Coronary artery (tissue), 2 donors: ENCODE measurements at regions not wholly inside any gene's neighbourhood (a gene's known extent, or its start where the extent isn't known, plus 50 kb on each side); places are given as distances from the start of the nearest gene placed in this dataset.

Source experiments
- DNase-seq: peaks from one replicate; pipeline ENCODE4 v3.0.0-alpha.2; 2017; ENCODE audit warnings: low spot score
- H3K27ac ChIP-seq, 2 donors: fragments of 200-600 bp; sonication (generic); one replicate each; pipeline ENCODE4 v1.5.1; 2016 to 2019
- H3K4me3 ChIP-seq: fragments of 200-600 bp; sonication (generic); 2 replicates; pipeline ENCODE4 v1.5.1; 2016; ENCODE audit warnings: mild to moderate bottlenecking, moderate library complexity
- TF ChIP-seq, protein P1 (sequence below): fragments of 200-600 bp; sonication (generic); IDR thresholded peaks from one replicate; pipeline ENCODE4 v1.5.1; 2019; ENCODE audit warnings: antibody characterized with exemption

DNA sequence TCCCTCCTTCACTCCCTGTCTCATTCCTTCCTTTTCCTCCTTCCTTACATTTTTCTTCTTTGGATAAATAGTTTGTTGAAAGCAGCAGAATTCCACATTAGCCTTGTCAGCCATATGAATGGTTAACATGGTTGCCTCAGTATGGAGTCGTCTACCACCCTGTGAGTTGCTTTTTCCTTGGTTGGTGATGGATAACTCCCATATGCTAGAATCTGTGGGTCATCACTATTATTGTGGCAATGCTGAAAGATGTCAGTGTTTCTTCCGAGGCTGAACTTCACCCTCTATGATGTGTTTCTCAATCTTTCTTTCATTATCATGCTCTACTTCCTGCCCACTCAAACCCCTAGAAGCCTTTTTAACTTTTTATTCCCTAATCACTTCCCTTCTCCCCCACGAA is 481.8 kb upstream of the KCNMB2 start:
- TF ChIP-seq, protein P1, sequence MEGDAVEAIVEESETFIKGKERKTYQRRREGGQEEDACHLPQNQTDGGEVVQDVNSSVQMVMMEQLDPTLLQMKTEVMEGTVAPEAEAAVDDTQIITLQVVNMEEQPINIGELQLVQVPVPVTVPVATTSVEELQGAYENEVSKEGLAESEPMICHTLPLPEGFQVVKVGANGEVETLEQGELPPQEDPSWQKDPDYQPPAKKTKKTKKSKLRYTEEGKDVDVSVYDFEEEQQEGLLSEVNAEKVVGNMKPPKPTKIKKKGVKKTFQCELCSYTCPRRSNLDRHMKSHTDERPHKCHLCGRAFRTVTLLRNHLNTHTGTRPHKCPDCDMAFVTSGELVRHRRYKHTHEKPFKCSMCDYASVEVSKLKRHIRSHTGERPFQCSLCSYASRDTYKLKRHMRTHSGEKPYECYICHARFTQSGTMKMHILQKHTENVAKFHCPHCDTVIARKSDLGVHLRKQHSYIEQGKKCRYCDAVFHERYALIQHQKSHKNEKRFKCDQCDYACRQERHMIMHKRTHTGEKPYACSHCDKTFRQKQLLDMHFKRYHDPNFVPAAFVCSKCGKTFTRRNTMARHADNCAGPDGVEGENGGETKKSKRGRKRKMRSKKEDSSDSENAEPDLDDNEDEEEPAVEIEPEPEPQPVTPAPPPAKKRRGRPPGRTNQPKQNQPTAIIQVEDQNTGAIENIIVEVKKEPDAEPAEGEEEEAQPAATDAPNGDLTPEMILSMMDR = no peak
- H3K4me3 ChIP-seq = no peak overlapping the region
- H3K27ac ChIP-seq = no peak overlapping the region

DNA sequence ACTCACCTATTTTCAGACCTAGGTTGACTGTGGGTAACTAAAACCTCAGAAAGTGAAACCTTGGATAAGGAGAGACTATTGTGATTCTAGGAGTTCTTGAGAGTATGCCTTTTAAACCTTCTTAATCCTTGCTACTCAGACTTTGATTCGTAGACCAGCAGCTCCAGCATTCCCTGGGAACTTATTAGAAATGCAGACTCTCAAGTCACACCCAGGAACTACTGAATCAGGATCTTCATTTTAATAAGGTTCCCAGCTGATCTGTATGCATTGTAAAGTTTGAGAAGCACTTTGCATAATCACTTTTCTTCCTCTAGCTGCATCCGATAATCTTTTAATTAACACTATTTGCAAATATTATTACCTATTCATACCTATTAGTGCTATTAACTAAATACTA is 480.3 kb upstream of the KCNMB2 start:
- no peak overlapping the region for H3K4me3 ChIP-seq
- TF ChIP-seq, protein P1 = no peak
- H3K27ac ChIP-seq = no peak overlapping the region
- DNase-seq = no peak

More for the DNA sequence above, 481.8 kb upstream of the KCNMB2 start:
- no peak for DNase-seq

DNA sequence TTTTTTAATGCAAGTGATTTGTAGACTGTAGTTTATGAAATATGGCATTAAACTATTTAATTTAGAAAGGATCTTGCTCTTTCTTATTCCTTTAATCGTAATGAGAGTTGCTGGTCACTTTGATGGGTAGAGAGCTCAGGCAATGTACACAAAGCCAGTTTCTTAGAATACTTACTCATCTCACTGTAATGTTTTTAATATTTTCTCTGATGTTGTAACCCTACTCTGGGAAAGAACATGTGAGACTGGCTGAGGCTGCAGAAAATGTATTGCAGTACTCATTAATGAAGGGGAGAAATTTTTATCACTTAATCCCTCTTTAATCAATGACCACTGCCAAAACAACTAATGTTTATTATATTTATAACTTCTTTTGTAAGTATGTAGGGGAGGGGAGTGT is 479.4 kb upstream of the KCNMB2 start:
- TF ChIP-seq, protein P1 = no peak
- H3K27ac ChIP-seq = no peak overlapping the region
- no peak overlapping the region for H3K4me3 ChIP-seq
- no peak for DNase-seq

DNA sequence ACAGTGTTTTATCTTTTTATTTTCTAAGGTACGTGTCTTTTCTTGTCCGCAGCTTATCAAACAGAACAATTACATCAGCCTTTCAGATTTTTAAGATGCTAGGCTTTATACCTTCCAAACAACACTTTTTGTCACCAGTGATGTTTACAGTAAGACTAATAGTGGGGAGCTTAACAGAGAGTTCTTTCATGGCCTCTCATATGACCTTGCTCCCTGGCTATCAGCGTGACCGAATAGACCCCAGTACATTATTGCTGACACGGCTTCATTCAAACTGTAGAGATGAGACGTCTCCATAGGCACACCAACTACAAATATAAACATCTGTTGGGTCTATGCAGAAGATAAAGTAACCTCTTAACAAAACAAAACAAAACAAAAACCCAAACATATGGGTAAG is 477.6 kb upstream of the KCNMB2 start:
- DNase-seq = no peak
- Histone ChIP-seq H3K4me3 (no peak overlapping the region), H3K27ac (no peak overlapping the region)
- TF ChIP-seq, protein P1 = no peak

DNA sequence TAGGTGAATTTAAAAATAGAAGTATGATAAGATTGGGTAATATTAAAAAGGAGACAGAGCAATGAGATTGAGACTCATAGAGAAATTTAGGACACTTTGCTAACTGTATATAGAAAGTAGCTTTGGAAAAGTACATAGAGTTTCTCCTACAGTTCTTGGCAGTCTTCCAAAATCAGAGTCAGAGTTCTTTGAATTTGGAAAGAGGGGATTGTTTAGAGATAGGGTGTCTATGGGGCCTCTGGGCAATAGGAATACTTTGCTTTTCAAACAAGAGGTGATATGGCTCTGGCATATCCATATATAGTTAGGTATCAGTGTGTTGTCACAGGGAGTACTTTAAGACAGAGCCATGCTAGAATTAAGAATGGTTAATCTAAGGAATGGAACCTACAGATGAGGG is 477.1 kb upstream of the KCNMB2 start:
- no peak overlapping the region for H3K27ac ChIP-seq
- TF ChIP-seq, protein P1 = no peak
- DNase-seq = no peak

DNA sequence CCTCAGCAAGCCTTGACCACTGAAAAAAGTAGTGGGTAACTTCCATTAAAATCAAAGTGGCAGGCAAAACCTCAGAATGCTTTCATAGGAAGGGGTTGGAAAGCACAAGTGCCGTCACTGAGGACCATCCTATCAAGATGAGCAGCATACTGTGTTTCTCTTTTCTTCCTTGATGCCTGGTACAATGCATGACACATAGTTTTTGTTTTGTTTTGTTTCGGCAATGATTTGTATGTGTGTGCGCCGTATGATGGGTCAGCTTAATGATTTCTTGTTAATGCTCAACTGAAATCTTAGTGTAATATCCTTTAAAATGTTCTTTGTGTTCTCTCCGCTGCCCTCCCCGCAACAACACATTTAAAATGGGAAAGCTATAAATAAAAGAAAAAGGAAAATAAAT is 476.4 kb upstream of the KCNMB2 start:
- peak overlapping the region in 1 of 2 donors; percentile 55 for H3K27ac ChIP-seq
- TF ChIP-seq, protein P1 = no peak
- DNase-seq = no peak
- H3K4me3 ChIP-seq = no peak overlapping the region

More for the DNA sequence above, 477.1 kb upstream of the KCNMB2 start:
- no peak overlapping the region for H3K4me3 ChIP-seq

DNA sequence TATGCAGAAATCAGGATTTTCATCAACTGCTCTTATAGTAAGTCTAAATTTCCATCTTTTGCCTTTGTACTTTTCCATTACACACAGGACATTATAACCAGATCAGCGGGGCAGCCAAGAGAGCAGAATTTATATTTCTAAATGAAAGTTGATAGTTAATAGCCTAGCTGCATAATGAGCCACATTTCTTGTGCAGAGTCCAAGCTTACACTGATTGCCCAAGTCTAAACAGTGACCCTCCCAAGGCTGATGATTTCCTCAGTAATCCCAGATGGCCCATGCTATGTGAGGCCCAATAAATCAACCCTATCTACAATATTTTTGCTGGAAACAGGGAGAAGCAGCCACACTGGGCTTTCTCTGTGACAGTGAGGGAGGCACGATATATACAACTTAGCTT is 475.8 kb upstream of the KCNMB2 start:
- peak overlapping the region; percentile 7 to 24 for H3K27ac ChIP-seq
- no peak overlapping the region for H3K4me3 ChIP-seq
- TF ChIP-seq, protein P1 = no peak
- DNase-seq = no peak
